PFSK-1 (cell line): ENCODE measurements at regions not wholly inside any gene's neighbourhood (a gene's known extent, or its start where the extent isn't known, plus 50 kb on each side); places are given as distances from the start of the nearest gene placed in this dataset.

Experiments
- FOXP2 ChIP-seq: optimal IDR thresholded peaks from 2 replicates; pipeline ENCODE3; 2011; ENCODE audit warnings: borderline replicate concordance, control low read depth, inconsistent platforms; ENCODE audit not compliant: insufficient read depth; ENCODE audit errors: extremely low read length, extremely low read depth
- POLR2AphosphoS5 ChIP-seq: IDR thresholded peaks from 2 replicates; pipeline ENCODE4 v1.6.1; 2012; ENCODE audit warnings: low read depth, mild to moderate bottlenecking, control low read depth, low read length, moderate library complexity
- REST ChIP-seq, 2 experiments: IDR thresholded peaks; 2 replicates each; pipeline versions ENCODE4 v1.6.1 to v1.8.0; 2011 to 2012; ENCODE audit warnings: low read depth in 2 of 2, low read length in 2 of 2, control low read depth in 1 of 2, inconsistent platforms in 1 of 2, mild to moderate bottlenecking in 1 of 2, moderate library complexity in 1 of 2; ENCODE audit not compliant: insufficient read depth in 1 of 2
- SIN3A ChIP-seq: IDR thresholded peaks from 2 replicates; pipeline ENCODE4 v1.6.1; 2012; ENCODE audit warnings: mild to moderate bottlenecking, low read length, moderate library complexity, borderline replicate concordance; ENCODE audit not compliant: insufficient read depth
- TAF1 ChIP-seq: IDR thresholded peaks from 2 replicates; pipeline ENCODE4 v1.6.1; 2012; ENCODE audit warnings: low read length, control low read depth, borderline replicate concordance; ENCODE audit not compliant: insufficient read depth

- TF ChIP-seq POLR2AphosphoS5 (no peak), SIN3A (no peak), REST (IDR thresholded peaks at IDR 0.05; ENCODE audit: insufficient read depth in 1 of 2, low read depth in 2 of 2, low read length in 2 of 2) (no peak), TAF1 (no peak), FOXP2 (no peak)
These were observed 660.9 kb upstream of the MGAT4C start for GRCh38 chr12:86917121-86917520.

GRCh38 chr12:86914721-86915120 is 658.5 kb upstream of the MGAT4C start:
- no peak for TF ChIP-seq SIN3A
- no peak for TF ChIP-seq FOXP2
- TF ChIP-seq REST (IDR thresholded peaks at IDR 0.05; ENCODE audit: insufficient read depth in 1 of 2, low read depth in 2 of 2, low read length in 2 of 2), result no peak
- TF ChIP-seq POLR2AphosphoS5, result no peak
- TF ChIP-seq TAF1, result no peak

GRCh38 chr12:86911973-86912372 is 655.8 kb upstream of the MGAT4C start:
- no peak for TF ChIP-seq POLR2AphosphoS5
- no peak for TF ChIP-seq SIN3A
- no peak for TF ChIP-seq FOXP2
- TF ChIP-seq TAF1, result no peak
- no peak for TF ChIP-seq REST (IDR thresholded peaks at IDR 0.05; ENCODE audit: insufficient read depth in 1 of 2, low read depth in 2 of 2, low read length in 2 of 2)

GRCh38 chr12:86903159-86903558 is 647.0 kb upstream of the MGAT4C start:
- TF ChIP-seq TAF1 (no peak), POLR2AphosphoS5 (no peak), FOXP2 (no peak), REST (IDR thresholded peaks at IDR 0.05; ENCODE audit: insufficient read depth in 1 of 2, low read depth in 2 of 2, low read length in 2 of 2) (no peak), SIN3A (no peak)

GRCh38 chr12:86860776-86861175 is 604.6 kb upstream of the MGAT4C start:
- TF ChIP-seq SIN3A (no peak), TAF1 (no peak), POLR2AphosphoS5 (no peak), FOXP2 (no peak), REST (IDR thresholded peaks at IDR 0.05; ENCODE audit: insufficient read depth in 1 of 2, low read depth in 2 of 2, low read length in 2 of 2) (no peak)
